Iris pigment epithelial cell (primary cell): ENCODE measurements at regions not wholly inside any gene's neighbourhood (a gene's known extent, or its start where the extent isn't known, plus 50 kb on each side); places are given as distances from the start of the nearest gene placed in this dataset.
A peak's percentile ranks its signal among the peaks of the same experiment; 100 is the strongest.
"Not testable (repeated sequence)": the region's sequence is repeated elsewhere in the genome, so short reads cannot be mapped to it uniquely, and the experiment has no call there.

Experiments
- DNase-seq: peaks from one replicate; pipeline ENCODE4 v3.0.0-alpha.2; 2011; ENCODE audit warnings: low read depth

GRCh38 chr7:38331853-38332595 is 58.6 kb upstream of the TARP start:
- not testable (repeated sequence) for DNase-seq

- no peak for DNase-seq
These were observed 57.6 kb upstream of the TARP start for GRCh38 chr7:38330861-38331621.

GRCh38 chr7:38330039-38330438 is 56.6 kb upstream of the TARP start:
- no peak for DNase-seq

- no peak for DNase-seq
These were observed 55.9 kb upstream of the TARP start for GRCh38 chr7:38329340-38329739.

- DNase-seq, result no peak
These were observed 55.4 kb upstream of the TARP start for GRCh38 chr7:38328814-38329213.

- DNase-seq, result peak; percentile 25
These were observed 54.2 kb upstream of the TARP start for GRCh38 chr7:38327637-38328036.
